ENCODE measurements at regions not wholly inside any gene's neighbourhood (a gene's known extent, or its start where the extent isn't known, plus 50 kb on each side); places are given as distances from the start of the nearest gene placed in this dataset.

GRCh38 chr10:78690354-78691111, 378.2 kb upstream of the ZMIZ1 start:
- no peaks in the 10 kb centered on the region for H3K36me3 Mint-ChIP-seq
- intact Hi-C loops (cut with micrococcal nuclease): no loop called here
- peaks cover 0 to 10% (median 5%) of the 10 kb centered on the region in 5 donors for H3K27me3 Mint-ChIP-seq
- H3K4me3 Mint-ChIP-seq: no peak overlapping the region
- peaks cover 0 to 2% (median 0%) of the 10 kb centered on the region in 11 donors for H3K9me3 Mint-ChIP-seq
- no peak overlapping the region for H3K4me3 ChIP-seq (ENCODE audit: low read length)
- no peak overlapping the region for H3K27ac Mint-ChIP-seq
- no peaks in the 10 kb centered on the region for H3K4me1 Mint-ChIP-seq
- H3K4me1 ChIP-seq (ENCODE audit: control insufficient read depth in 2 of 2, insufficient read depth in 2 of 2, low read length in 2 of 2): no peaks in the 10 kb centered on the region
- DNase-seq: no peak
- H3K27ac ChIP-seq (ENCODE audit: low read depth, low read length): no peak overlapping the region
- no peaks in the 10 kb centered on the region for H3K36me3 ChIP-seq (ENCODE audit: control insufficient read depth in 2 of 3, insufficient read depth in 3 of 3, low read length in 3 of 3)
- no peaks in the 10 kb centered on the region for H3K9me3 ChIP-seq (ENCODE audit: control insufficient read depth in 2 of 3, low read length in 3 of 3)
- H3K27me3 ChIP-seq (ENCODE audit: control insufficient read depth in 2 of 2, insufficient read depth in 2 of 2, low read length in 2 of 2): no peaks in the 10 kb centered on the region
- no peak for ATAC-seq
- POLR2A ChIA-PET: interaction anchor here (0.6 kb wide), 1 partner anchor 384 kb away, joined by 3 read pairs; no protein-coding TSS in a partner anchor
- CTCF ChIA-PET: interaction anchor here (0.6 kb wide), 1 partner anchor 230 kb away, joined by 3 read pairs; no protein-coding TSS in a partner anchor

DNA sequence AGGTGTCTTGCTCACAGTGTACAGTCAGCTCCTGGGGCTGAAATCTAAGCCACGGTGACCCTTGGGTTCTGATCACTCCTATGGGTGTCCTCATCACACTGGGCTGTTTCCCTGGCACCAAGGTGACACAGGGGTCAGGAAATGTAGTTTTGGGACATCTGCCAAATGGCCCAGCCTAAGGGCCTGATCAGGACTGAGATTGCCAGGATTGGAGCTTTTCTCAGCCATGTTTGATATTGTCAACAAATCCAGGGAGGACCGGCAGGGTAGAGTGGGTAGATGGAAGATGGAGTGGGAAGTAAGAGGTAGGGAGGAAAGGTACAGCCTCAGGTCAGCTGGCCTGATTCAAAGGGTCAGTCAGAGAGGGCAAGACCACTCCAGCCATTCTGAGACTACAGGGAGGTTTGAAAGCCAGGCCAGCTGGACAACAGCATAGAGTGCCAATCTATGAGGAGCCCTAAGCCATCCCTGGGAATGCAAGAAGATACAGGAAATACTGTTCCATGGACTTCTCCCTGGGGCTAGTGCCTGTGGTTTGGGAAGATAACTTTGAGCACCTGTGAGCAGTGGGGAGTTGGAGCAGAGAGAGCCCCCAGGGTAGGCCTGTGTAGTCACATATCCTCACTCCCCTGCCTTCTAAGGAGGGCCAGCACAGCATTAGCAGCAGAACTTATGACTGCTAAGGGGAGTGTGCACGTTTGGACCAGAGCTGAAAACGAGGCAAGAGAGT, 377.3 kb upstream of the ZMIZ1 start:
- CTCF ChIA-PET: interaction anchor here (0.6 kb wide), 1 partner anchor 229 kb away, joined by 3 read pairs; no protein-coding TSS in a partner anchor
- intact Hi-C loops (cut with micrococcal nuclease): no loop called here

GRCh38 chr10:78692071-78692470, 376.7 kb upstream of the ZMIZ1 start:
- Histone ChIP-seq H3K36me3 (ENCODE audit: control insufficient read depth in 2 of 3, insufficient read depth in 3 of 3, low read length in 3 of 3) (no peaks in the 10 kb centered on the region), H3K4me1 (ENCODE audit: control insufficient read depth in 2 of 2, insufficient read depth in 2 of 2, low read length in 2 of 2) (no peaks in the 10 kb centered on the region), H3K27ac (ENCODE audit: low read depth, low read length) (no peak overlapping the region), H3K9me3 (ENCODE audit: control insufficient read depth in 2 of 3, low read length in 3 of 3) (no peaks in the 10 kb centered on the region), H3K4me3 (ENCODE audit: low read length) (no peak overlapping the region), H3K27me3 (ENCODE audit: control insufficient read depth in 2 of 2, insufficient read depth in 2 of 2, low read length in 2 of 2) (no peaks in the 10 kb centered on the region)
- Mint-ChIP-seq H3K27me3 (peaks cover 0 to 10% (median 5%) of the 10 kb centered on the region in 5 donors), H3K4me3 (no peak overlapping the region), H3K4me1 (no peaks in the 10 kb centered on the region), H3K9me3 (no peaks in the 10 kb centered on the region), H3K36me3 (no peaks in the 10 kb centered on the region), H3K27ac (no peak overlapping the region)
- ChIA-PET CTCF (no interaction called here), POLR2A (no interaction called here)
- ATAC-seq (no peak), DNase-seq (no peak)
- intact Hi-C loops (cut with micrococcal nuclease): no loop called here

More for the DNA sequence above, 377.3 kb upstream of the ZMIZ1 start:
- no peak overlapping the region for H3K27ac Mint-ChIP-seq
- no peaks in the 10 kb centered on the region for H3K27me3 ChIP-seq (ENCODE audit: control insufficient read depth in 2 of 2, insufficient read depth in 2 of 2, low read length in 2 of 2)
- peaks cover 0 to 10% (median 5%) of the 10 kb centered on the region in 5 donors for H3K27me3 Mint-ChIP-seq
- no peak overlapping the region for H3K4me3 Mint-ChIP-seq
- POLR2A ChIA-PET: interaction anchor here (0.6 kb wide), 1 partner anchor 383 kb away, joined by 3 read pairs; no protein-coding TSS in a partner anchor
- no peaks in the 10 kb centered on the region for H3K36me3 Mint-ChIP-seq
- H3K4me3 ChIP-seq (ENCODE audit: low read length): no peak overlapping the region
- no peaks in the 10 kb centered on the region for H3K4me1 Mint-ChIP-seq
- no peaks in the 10 kb centered on the region for H3K4me1 ChIP-seq (ENCODE audit: control insufficient read depth in 2 of 2, insufficient read depth in 2 of 2, low read length in 2 of 2)
- H3K9me3 ChIP-seq (ENCODE audit: control insufficient read depth in 2 of 3, low read length in 3 of 3): no peaks in the 10 kb centered on the region
- H3K9me3 Mint-ChIP-seq: peaks cover 0 to 2% (median 0%) of the 10 kb centered on the region in 11 donors
- ATAC-seq (no peak), DNase-seq (no peak)
- H3K36me3 ChIP-seq (ENCODE audit: control insufficient read depth in 2 of 3, insufficient read depth in 3 of 3, low read length in 3 of 3): no peaks in the 10 kb centered on the region
- no peak overlapping the region for H3K27ac ChIP-seq (ENCODE audit: low read depth, low read length)

DNA sequence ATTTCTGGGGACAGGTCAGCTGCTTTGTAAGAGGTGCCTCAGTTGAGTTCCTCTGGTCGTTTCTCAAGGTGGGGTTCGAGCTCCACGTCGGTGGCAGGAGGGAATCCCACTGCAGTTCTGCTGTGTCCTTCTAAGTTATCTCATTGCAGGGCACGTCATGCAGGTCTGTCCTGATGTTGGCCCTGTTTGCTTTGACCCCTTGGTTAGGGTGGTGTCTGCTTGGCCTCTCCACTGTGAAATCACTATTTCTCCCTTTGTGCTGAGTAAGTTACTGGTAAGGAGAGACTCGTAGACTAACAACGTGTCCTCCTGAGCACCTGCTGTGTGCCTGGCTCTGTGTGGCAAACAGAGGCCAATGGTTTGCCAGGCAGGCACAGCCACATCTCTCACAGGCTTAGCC, 372.9 kb upstream of the ZMIZ1 start:
- no peaks in the 10 kb centered on the region for H3K27me3 ChIP-seq (ENCODE audit: control insufficient read depth in 2 of 2, insufficient read depth in 2 of 2, low read length in 2 of 2)
- peaks cover 0 to under 1% (median 0%) of the 10 kb centered on the region in 11 donors for H3K9me3 Mint-ChIP-seq
- H3K4me3 Mint-ChIP-seq: no peak overlapping the region
- ATAC-seq (no peak), DNase-seq (no peak)
- H3K27ac Mint-ChIP-seq: no peak overlapping the region
- POLR2A ChIA-PET: no interaction called here
- H3K4me1 ChIP-seq (ENCODE audit: control insufficient read depth in 2 of 2, insufficient read depth in 2 of 2, low read length in 2 of 2): no peaks in the 10 kb centered on the region
- CTCF ChIA-PET: no interaction called here
- intact Hi-C loops (cut with micrococcal nuclease): no loop called here
- no peaks in the 10 kb centered on the region for H3K36me3 Mint-ChIP-seq
- H3K4me1 Mint-ChIP-seq: peaks cover 0 to 3% (median 0%) of the 10 kb centered on the region in 7 donors
- no peak overlapping the region for H3K4me3 ChIP-seq (ENCODE audit: low read length)
- peaks cover 0 to 10% (median 6%) of the 10 kb centered on the region in 5 donors for H3K27me3 Mint-ChIP-seq
- no peaks in the 10 kb centered on the region for H3K36me3 ChIP-seq (ENCODE audit: control insufficient read depth in 2 of 3, insufficient read depth in 3 of 3, low read length in 3 of 3)
- no peaks in the 10 kb centered on the region for H3K9me3 ChIP-seq (ENCODE audit: control insufficient read depth in 2 of 3, low read length in 3 of 3)
- no peak overlapping the region for H3K27ac ChIP-seq (ENCODE audit: low read depth, low read length)

- no peak for ATAC-seq
- H3K27me3 Mint-ChIP-seq: peaks cover 0 to 12% (median 9%) of the 10 kb centered on the region in 5 donors
- no peak overlapping the region for H3K4me3 ChIP-seq (ENCODE audit: low read length)
- DNase-seq: no peak
- no peaks in the 10 kb centered on the region for H3K4me1 ChIP-seq (ENCODE audit: control insufficient read depth in 2 of 2, insufficient read depth in 2 of 2, low read length in 2 of 2)
- H3K36me3 ChIP-seq (ENCODE audit: control insufficient read depth in 2 of 3, insufficient read depth in 3 of 3, low read length in 3 of 3): no peaks in the 10 kb centered on the region
- no peaks in the 10 kb centered on the region for H3K9me3 ChIP-seq (ENCODE audit: control insufficient read depth in 2 of 3, low read length in 3 of 3)
- H3K27ac Mint-ChIP-seq: no peak overlapping the region
- ChIA-PET CTCF (no interaction called here), POLR2A (no interaction called here)
- no peaks in the 10 kb centered on the region for H3K36me3 Mint-ChIP-seq
- intact Hi-C loops (cut with micrococcal nuclease): no loop called here
- H3K4me1 Mint-ChIP-seq: peaks cover 0 to 4% (median 0%) of the 10 kb centered on the region in 7 donors
- no peaks in the 10 kb centered on the region for H3K27me3 ChIP-seq (ENCODE audit: control insufficient read depth in 2 of 2, insufficient read depth in 2 of 2, low read length in 2 of 2)
- H3K27ac ChIP-seq (ENCODE audit: low read depth, low read length): no peak overlapping the region
- no peak overlapping the region for H3K4me3 Mint-ChIP-seq
- peaks cover 0 to 2% (median 0%) of the 10 kb centered on the region in 11 donors for H3K9me3 Mint-ChIP-seq
Measured at GRCh38 chr10:78696791-78697395, 371.9 kb upstream of the ZMIZ1 start.

GRCh38 chr10:78699971-78700370, 368.8 kb upstream of the ZMIZ1 start:
- Histone ChIP-seq H3K9me3 (ENCODE audit: control insufficient read depth in 2 of 3, low read length in 3 of 3) (no peaks in the 10 kb centered on the region), H3K4me1 (ENCODE audit: control insufficient read depth in 2 of 2, insufficient read depth in 2 of 2, low read length in 2 of 2) (no peaks in the 10 kb centered on the region), H3K36me3 (ENCODE audit: control insufficient read depth in 2 of 3, insufficient read depth in 3 of 3, low read length in 3 of 3) (no peaks in the 10 kb centered on the region), H3K27ac (ENCODE audit: low read depth, low read length) (no peak overlapping the region), H3K27me3 (ENCODE audit: control insufficient read depth in 2 of 2, insufficient read depth in 2 of 2, low read length in 2 of 2) (no peaks in the 10 kb centered on the region), H3K4me3 (ENCODE audit: low read length) (no peak overlapping the region)
- H3K27me3 Mint-ChIP-seq: peaks cover 2 to 9% (median 8%) of the 10 kb centered on the region in 5 donors
- H3K9me3 Mint-ChIP-seq: peaks cover 0 to 2% (median 0%) of the 10 kb centered on the region in 11 donors
- POLR2A ChIA-PET: no interaction called here
- no peak for DNase-seq
- intact Hi-C loops (cut with micrococcal nuclease): no loop called here
- CTCF ChIA-PET: no interaction called here
- no peak overlapping the region for H3K27ac Mint-ChIP-seq
- H3K4me1 Mint-ChIP-seq: peaks cover 0 to 4% (median 0%) of the 10 kb centered on the region in 7 donors
- no peak for ATAC-seq
- no peak overlapping the region for H3K4me3 Mint-ChIP-seq
- H3K36me3 Mint-ChIP-seq: no peaks in the 10 kb centered on the region

Measured in naive thymus-derived CD4-positive, alpha-beta T cell (primary cell).